AG10803 (cell line): ENCODE measurements at regions not wholly inside any gene's neighbourhood (a gene's known extent, or its start where the extent isn't known, plus 50 kb on each side); places are given as distances from the start of the nearest gene placed in this dataset.

Source experiments
- DNase-seq: peaks from one replicate; pipeline ENCODE4 v3.0.0; 2010; ENCODE audit warnings: low read depth
- H3K4me3 ChIP-seq: 2 replicates; pipeline ENCODE4 v1.5.1; 2011; ENCODE audit warnings: mild to moderate bottlenecking, low read length, control low read depth
- CTCF ChIP-seq: conservative IDR thresholded peaks from 2 replicates; pipeline ENCODE4 v1.5.1; 2011; ENCODE audit warnings: mild to moderate bottlenecking, low read length, control low read depth, inconsistent platforms

GRCh38 chr12:17438141-17438540 is 651.9 kb downstream of the RERGL start:
- DNase-seq, result no peak
- H3K4me3 ChIP-seq, result no peak overlapping the region
- no peak for TF ChIP-seq CTCF

GRCh38 chr12:17416748-17417147 is 673.2 kb downstream of the RERGL start:
- no peak for DNase-seq
- TF ChIP-seq CTCF, result no peak
- H3K4me3 ChIP-seq, result no peak overlapping the region

- TF ChIP-seq CTCF, result no peak
- DNase-seq, result no peak
- H3K4me3 ChIP-seq, result no peak overlapping the region
Observed at GRCh38 chr12:17414596-17414995, 675.4 kb downstream of the RERGL start.

- TF ChIP-seq CTCF, result no peak
- no peak overlapping the region for H3K4me3 ChIP-seq
- no peak for DNase-seq
Observed at GRCh38 chr12:17411662-17412061, 678.3 kb downstream of the RERGL start.

GRCh38 chr12:17388679-17389078 is 701.3 kb downstream of the RERGL start:
- no peak for TF ChIP-seq CTCF
- no peak for DNase-seq
- H3K4me3 ChIP-seq, result no peak overlapping the region

- TF ChIP-seq CTCF, result no peak
- DNase-seq, result no peak
- no peak overlapping the region for H3K4me3 ChIP-seq
Observed at GRCh38 chr12:17383321-17383720, 706.7 kb downstream of the RERGL start.

- no peak for DNase-seq
- no peak overlapping the region for H3K4me3 ChIP-seq
- TF ChIP-seq CTCF, result no peak
Observed at GRCh38 chr12:17381211-17381610, 708.8 kb downstream of the RERGL start.
